ENCODE measurements at regions not wholly inside any gene's neighbourhood (a gene's known extent, or its start where the extent isn't known, plus 50 kb on each side); places are given as distances from the start of the nearest gene placed in this dataset.
A peak's percentile ranks its signal among the peaks of the same experiment; 100 is the strongest.

GRCh38 chrX:74232859-74233258 lies 71.1 kb upstream of the ZCCHC13 start:
- Histone ChIP-seq H3K79me2 (ENCODE audit: insufficient read depth, low read length) (peaks cover 11% of the 10 kb centered on the region), H3K27ac (ENCODE audit: extremely low read length, insufficient read depth, low read length) (no peak overlapping the region), H3K36me3 (replicated peaks in 1 of 2; ENCODE audit: control insufficient read depth in 1 of 2, insufficient read depth in 2 of 2, low read length in 2 of 2) (no peaks in the 10 kb centered on the region), H3K9me3 (ENCODE audit: low read length) (no peaks in the 10 kb centered on the region), H3K4me2 (ENCODE audit: low read depth, low read length) (no peak overlapping the region), H3K4me3 (replicated peaks in 1 of 3; ENCODE audit: insufficient read depth in 1 of 3, low read depth in 2 of 3, low read length in 3 of 3) (no peak overlapping the region), H3K4me1 (ENCODE audit: insufficient read depth, low read length) (no peaks in the 10 kb centered on the region), H2AFZ (ENCODE audit: low read length) (no peak overlapping the region), H3K27me3 (ENCODE audit: control insufficient read depth in 1 of 2, insufficient read depth in 2 of 2, low read length in 2 of 2) (no peaks in the 10 kb centered on the region), H4K20me1 (ENCODE audit: insufficient read depth, low read length) (no peaks in the 10 kb centered on the region; the same call in 1 of the 2 replicates), H3K9ac (ENCODE audit: insufficient read depth, low read depth, low read length) (no peak overlapping the region)
- WGBS (ENCODE audit: low lambda C conversion rate), result 93% methylated on average over 3 of the region's 3 CpGs
- peak; percentile 43; the same call in 2 of the 3 replicates for ATAC-seq
- POLR2A ChIA-PET, result no interaction called here
- FAIRE-seq, result no peak
- in situ Hi-C loops (cut with HindIII; ENCODE audit: extremely low pct_ligation_motif_present, low pct_unique_long_range_greater_than_20kb) (no loop called here), intact Hi-C loops (cut with micrococcal nuclease; ENCODE audit: unreplicated experiment) (no loop called here)
- DNase-seq (ENCODE audit: low spot score), result peak; percentile 27
- no TSS peak for BruUV-seq (replicated peaks)
- no peak for TF ChIP-seq MZF1 (CRISPR knock-in tag; IDR thresholded peaks at IDR 0.05; ENCODE audit: borderline replicate concordance)
- no peak for TF ChIP-seq BCLAF1 (IDR thresholded peaks at IDR 0.05)
- TF ChIP-seq ZBTB3 (CRISPR knock-in tag; IDR thresholded peaks at IDR 0.05; ENCODE audit: borderline replicate concordance, low read depth), result no peak
- no peak for TF ChIP-seq ZNF569 (CRISPR knock-in tag; IDR thresholded peaks at IDR 0.05; ENCODE audit: borderline replicate concordance)
- TF ChIP-seq ZMAT5 (CRISPR knock-in tag; IDR thresholded peaks at IDR 0.05; ENCODE audit: borderline replicate concordance, low read depth), result no peak
- no peak for TF ChIP-seq ZNF558 (CRISPR knock-in tag; IDR thresholded peaks at IDR 0.05; ENCODE audit: borderline replicate concordance)
- TF ChIP-seq ZNF788 (CRISPR knock-in tag; IDR thresholded peaks at IDR 0.05; ENCODE audit: borderline replicate concordance), result no peak
- TF ChIP-seq PRDM10 (CRISPR knock-in tag; IDR thresholded peaks at IDR 0.05; ENCODE audit: low read depth), result no peak
- TF ChIP-seq PRDM15 (CRISPR knock-in tag; IDR thresholded peaks at IDR 0.05), result no peak
- TF ChIP-seq YEATS2 (CRISPR knock-in tag; IDR thresholded peaks at IDR 0.05; ENCODE audit: borderline replicate concordance), result no peak
- no peak for TF ChIP-seq HMGA1 (CRISPR knock-in tag; conservative IDR thresholded peaks at IDR 0.05)
- TF ChIP-seq SAFB2 (CRISPR knock-in tag; IDR thresholded peaks at IDR 0.05; ENCODE audit: borderline replicate concordance, low read depth), result no peak
- CTCF ChIA-PET (ENCODE audit: low intra/inter-chr PET ratio, low total read pairs), result no interaction called here
